Immature natural killer cell (primary cell): ENCODE measurements at regions not wholly inside any gene's neighbourhood (a gene's known extent, or its start where the extent isn't known, plus 50 kb on each side); places are given as distances from the start of the nearest gene placed in this dataset.
"Not testable (repeated sequence)": the region's sequence is repeated elsewhere in the genome, so short reads cannot be mapped to it uniquely, and the experiment has no call there.

Experiments used
- DNase-seq, 3 donors: peaks; one replicate each; pipeline ENCODE4 v3.0.0; 2022; ENCODE audit warnings: mixed read lengths in 1 of 3
- H3K27ac Mint-ChIP-seq, 6 donors: one replicate each; pipeline ENCODE4 v1.8.0; 2020; ENCODE audit warnings: mixed read lengths in 6 of 6, mild to moderate bottlenecking in 5 of 6, inconsistent platforms in 4 of 6, moderate library complexity in 3 of 6
- H3K27me3 Mint-ChIP-seq, 3 donors: one replicate each; pipeline ENCODE4 v1.8.0; 2020 to 2021; ENCODE audit warnings: low read depth in 3 of 3, mild to moderate bottlenecking in 3 of 3, mixed read lengths in 3 of 3, moderate library complexity in 3 of 3, inconsistent platforms in 1 of 3
- H3K36me3 Mint-ChIP-seq, 3 donors: one replicate each; pipeline ENCODE4 v1.8.0; 2020; ENCODE audit warnings: mixed read lengths in 3 of 3, inconsistent platforms in 2 of 3, mild to moderate bottlenecking in 2 of 3
- H3K4me1 Mint-ChIP-seq, 2 donors: one replicate each; pipeline ENCODE4 v1.8.0; 2020; ENCODE audit warnings: inconsistent platforms in 2 of 2, mild to moderate bottlenecking in 2 of 2, mixed read lengths in 2 of 2, moderate library complexity in 1 of 2
- H3K4me3 Mint-ChIP-seq, 5 donors: one replicate each; pipeline ENCODE4 v1.8.0; 2020; ENCODE audit warnings: mild to moderate bottlenecking in 5 of 5, mixed read lengths in 5 of 5, inconsistent platforms in 3 of 5, moderate library complexity in 3 of 5
- H3K9me3 Mint-ChIP-seq, 6 donors: one replicate each; pipeline ENCODE4 v1.8.0; 2020; ENCODE audit warnings: mild to moderate bottlenecking in 6 of 6, mixed read lengths in 6 of 6, inconsistent platforms in 4 of 6, moderate library complexity in 3 of 6

- Mint-ChIP-seq H3K9me3 (peaks cover 13 to 52% (median 28%) of the 10 kb centered on the region in 6 donors), H3K27me3 (peaks cover 0 to 1% (median 0%) of the 10 kb centered on the region in 3 donors), H3K27ac (no peak overlapping the region), H3K4me1 (no peaks in the 10 kb centered on the region), H3K36me3 (no peaks in the 10 kb centered on the region), H3K4me3 (no peak overlapping the region)
- no peak for DNase-seq
Observed at GRCh38 chr5:162637481-162637880, 569.9 kb downstream of the GABRG2 start.

GRCh38 chr5:162638849-162639248 is 571.3 kb downstream of the GABRG2 start:
- no peak for DNase-seq
- H3K27ac Mint-ChIP-seq: no peak overlapping the region
- peaks cover 0 to 3% (median 1%) of the 10 kb centered on the region in 3 donors for H3K27me3 Mint-ChIP-seq
- no peaks in the 10 kb centered on the region for H3K36me3 Mint-ChIP-seq
- no peak overlapping the region for H3K4me3 Mint-ChIP-seq
- H3K4me1 Mint-ChIP-seq: no peaks in the 10 kb centered on the region
- H3K9me3 Mint-ChIP-seq: peaks cover 11 to 49% (median 21%) of the 10 kb centered on the region in 6 donors

GRCh38 chr5:162641142-162641813 is 573.7 kb downstream of the GABRG2 start:
- Mint-ChIP-seq H3K36me3 (no peaks in the 10 kb centered on the region), H3K4me3 (no peak overlapping the region), H3K27me3 (peaks cover 0 to 5% (median 0%) of the 10 kb centered on the region in 3 donors), H3K9me3 (peaks cover 9 to 41% (median 15%) of the 10 kb centered on the region in 6 donors), H3K4me1 (no peaks in the 10 kb centered on the region), H3K27ac (no peak overlapping the region)
- no peak for DNase-seq

- H3K36me3 Mint-ChIP-seq: no peaks in the 10 kb centered on the region
- H3K4me1 Mint-ChIP-seq: no peaks in the 10 kb centered on the region
- peaks cover 0 to 3% (median 0%) of the 10 kb centered on the region in 3 donors for H3K27me3 Mint-ChIP-seq
Observed at GRCh38 chr5:162654661-162655405, 587.3 kb downstream of the GABRG2 start.

GRCh38 chr5:162657076-162657475 is 589.5 kb downstream of the GABRG2 start:
- Mint-ChIP-seq H3K27ac (no peak overlapping the region), H3K9me3 (peaks cover 2 to 25% (median 9%) of the 10 kb centered on the region in 6 donors), H3K4me3 (no peak overlapping the region), H3K27me3 (peaks cover 0 to 3% (median 0%) of the 10 kb centered on the region in 3 donors), H3K36me3 (no peaks in the 10 kb centered on the region), H3K4me1 (no peaks in the 10 kb centered on the region)
- DNase-seq: no peak

More at GRCh38 chr5:162654661-162655405, 587.3 kb downstream of the GABRG2 start:
- Mint-ChIP-seq H3K9me3 (peaks cover 7 to 39% (median 14%) of the 10 kb centered on the region in 6 donors), H3K27ac (no peak overlapping the region), H3K4me3 (no peak overlapping the region)
- no peak for DNase-seq

- DNase-seq: no peak
- peaks cover 2 to 16% (median 5%) of the 10 kb centered on the region in 6 donors for H3K9me3 Mint-ChIP-seq
Observed at GRCh38 chr5:162664846-162665245, 597.3 kb downstream of the GABRG2 start.

GRCh38 chr5:162668926-162669325 is 601.4 kb downstream of the GABRG2 start:
- Mint-ChIP-seq H3K36me3 (no peaks in the 10 kb centered on the region), H3K27me3 (no peaks in the 10 kb centered on the region), H3K4me3 (no peak overlapping the region), H3K27ac (no peak overlapping the region), H3K9me3 (peaks cover 0 to 8% (median 5%) of the 10 kb centered on the region in 6 donors), H3K4me1 (no peaks in the 10 kb centered on the region)
- DNase-seq: no peak

More at GRCh38 chr5:162664846-162665245, 597.3 kb downstream of the GABRG2 start:
- no peaks in the 10 kb centered on the region for H3K36me3 Mint-ChIP-seq
- H3K4me1 Mint-ChIP-seq: no peaks in the 10 kb centered on the region
- no peaks in the 10 kb centered on the region for H3K27me3 Mint-ChIP-seq
- no peak overlapping the region for H3K4me3 Mint-ChIP-seq
- no peak overlapping the region for H3K27ac Mint-ChIP-seq

- Mint-ChIP-seq H3K27ac (no peak overlapping the region), H3K4me3 (no peak overlapping the region), H3K27me3 (no peaks in the 10 kb centered on the region), H3K4me1 (no peaks in the 10 kb centered on the region), H3K36me3 (peaks cover 0 to 3% (median 0%) of the 10 kb centered on the region in 3 donors), H3K9me3 (peaks cover 0 to 23% (median 7%) of the 10 kb centered on the region in 6 donors)
- no peak for DNase-seq
Observed at GRCh38 chr5:162672061-162672460, 604.5 kb downstream of the GABRG2 start.

- Mint-ChIP-seq H3K36me3 (no peaks in the 10 kb centered on the region), H3K27me3 (no peaks in the 10 kb centered on the region), H3K27ac (no peak overlapping the region), H3K9me3 (peaks cover 4 to 45% (median 17%) of the 10 kb centered on the region in 6 donors), H3K4me1 (no peaks in the 10 kb centered on the region), H3K4me3 (no peak overlapping the region)
- no peak for DNase-seq
Observed at GRCh38 chr5:162683284-162683683, 615.7 kb downstream of the GABRG2 start.

GRCh38 chr5:162684145-162684544 is 616.6 kb downstream of the GABRG2 start:
- no peaks in the 10 kb centered on the region for H3K27me3 Mint-ChIP-seq
- no peak overlapping the region for H3K4me3 Mint-ChIP-seq
- no peak for DNase-seq
- H3K4me1 Mint-ChIP-seq: no peaks in the 10 kb centered on the region
- peaks cover 6 to 44% (median 20%) of the 10 kb centered on the region in 6 donors for H3K9me3 Mint-ChIP-seq
- no peaks in the 10 kb centered on the region for H3K36me3 Mint-ChIP-seq
- no peak overlapping the region for H3K27ac Mint-ChIP-seq

GRCh38 chr5:162685302-162685701 is 617.7 kb downstream of the GABRG2 start:
- Mint-ChIP-seq H3K27ac (no peak overlapping the region), H3K9me3 (peaks cover 6 to 35% (median 19%) of the 10 kb centered on the region in 6 donors), H3K4me3 (no peak overlapping the region), H3K27me3 (no peaks in the 10 kb centered on the region), H3K36me3 (no peaks in the 10 kb centered on the region), H3K4me1 (no peaks in the 10 kb centered on the region)
- DNase-seq: no peak

GRCh38 chr5:162696272-162696671 is 628.7 kb downstream of the GABRG2 start:
- H3K4me3 Mint-ChIP-seq, H3K27ac Mint-ChIP-seq, H3K36me3 Mint-ChIP-seq, H3K27me3 Mint-ChIP-seq, DNase-seq, H3K4me1 Mint-ChIP-seq: not testable (repeated sequence)
- H3K9me3 Mint-ChIP-seq: peaks cover under 1 to 29% (median 17%) of the 10 kb centered on the region in 6 donors

- Mint-ChIP-seq H3K9me3 (peaks cover 1 to 35% (median 15%) of the 10 kb centered on the region in 6 donors), H3K27me3 (no peaks in the 10 kb centered on the region), H3K4me1 (no peaks in the 10 kb centered on the region), H3K36me3 (no peaks in the 10 kb centered on the region), H3K4me3 (no peak overlapping the region), H3K27ac (no peak overlapping the region)
- DNase-seq: no peak
Observed at GRCh38 chr5:162699361-162699760, 631.8 kb downstream of the GABRG2 start.

- Mint-ChIP-seq H3K27me3 (no peaks in the 10 kb centered on the region), H3K36me3 (no peaks in the 10 kb centered on the region), H3K4me1 (no peaks in the 10 kb centered on the region), H3K9me3 (peaks cover 0 to 20% (median 6%) of the 10 kb centered on the region in 6 donors), H3K27ac (no peak overlapping the region), H3K4me3 (no peak overlapping the region)
- no peak for DNase-seq
Observed at GRCh38 chr5:162703914-162704313, 636.3 kb downstream of the GABRG2 start.
